BE2C (cell line): ENCODE measurements at regions not wholly inside any gene's neighbourhood (a gene's known extent, or its start where the extent isn't known, plus 50 kb on each side); places are given as distances from the start of the nearest gene placed in this dataset.
"Not testable (repeated sequence)": the region's sequence is repeated elsewhere in the genome, so short reads cannot be mapped to it uniquely, and the experiment has no call there.

Experiments used
- DNase-seq: peaks from one replicate; pipeline ENCODE4 v3.0.0-alpha.2; 2020
- H3K27me3 ChIP-seq: fragments of 250-450 bp; sonication (Bioruptor Pico); 2 replicates; pipeline ENCODE4 v1.5.1; 2020; ENCODE audit warnings: mild to moderate bottlenecking
- H3K36me3 ChIP-seq: fragments of 250-450 bp; sonication (Bioruptor Pico); 2 replicates; pipeline ENCODE4 v1.5.1; 2020; ENCODE audit warnings: mild to moderate bottlenecking
- H3K4me1 ChIP-seq: fragments of 250-450 bp; sonication (Bioruptor Pico); 2 replicates; pipeline ENCODE4 v1.5.1; 2020
- H3K4me3 ChIP-seq: 2 replicates; pipeline ENCODE4 v1.5.1; 2011; ENCODE audit warnings: low read depth, low read length
- H3K9me3 ChIP-seq: fragments of 250-450 bp; sonication (Bioruptor Pico); 2 replicates; pipeline ENCODE4 v1.5.1; 2020
- CTCF ChIP-seq: IDR thresholded peaks from 2 replicates; pipeline ENCODE4 v1.5.1; 2012; ENCODE audit warnings: mild to moderate bottlenecking, low read depth, low read length

DNA sequence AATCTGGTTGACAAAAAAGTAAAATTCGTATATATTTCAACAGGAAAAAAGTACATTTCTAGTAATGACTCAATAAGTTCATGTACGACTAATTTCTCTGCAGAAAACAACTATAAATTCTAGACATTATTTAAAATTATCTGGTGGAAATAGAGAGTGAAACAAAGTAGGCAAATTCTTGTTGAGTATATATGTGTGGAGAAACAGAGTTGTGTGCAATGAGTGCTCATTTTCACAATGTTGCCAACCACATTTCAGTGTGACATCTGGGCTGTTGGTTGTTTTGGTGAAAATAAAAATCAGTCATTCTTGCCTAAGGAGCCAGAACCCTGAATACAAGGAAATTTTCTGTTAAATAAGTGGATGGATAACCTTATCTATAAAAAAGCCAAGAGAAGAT lies 372.0 kb upstream of the NDST4 start:
- no peak for TF ChIP-seq CTCF
- no peak overlapping the region for H3K4me3 ChIP-seq
- no peaks in the 10 kb centered on the region for H3K9me3 ChIP-seq
- DNase-seq: no peak
- H3K36me3 ChIP-seq: no peaks in the 10 kb centered on the region
- no peaks in the 10 kb centered on the region for H3K4me1 ChIP-seq
- H3K27me3 ChIP-seq: no peaks in the 10 kb centered on the region

GRCh38 chr4:115484479-115484878 lies 371.1 kb upstream of the NDST4 start:
- TF ChIP-seq CTCF: no peak
- H3K9me3 ChIP-seq: no peaks in the 10 kb centered on the region
- no peak overlapping the region for H3K4me3 ChIP-seq
- no peaks in the 10 kb centered on the region for H3K4me1 ChIP-seq
- DNase-seq: no peak
- no peaks in the 10 kb centered on the region for H3K27me3 ChIP-seq
- H3K36me3 ChIP-seq: no peaks in the 10 kb centered on the region

GRCh38 chr4:115470763-115471162 lies 357.3 kb upstream of the NDST4 start:
- no peaks in the 10 kb centered on the region for H3K36me3 ChIP-seq
- DNase-seq: no peak
- no peaks in the 10 kb centered on the region for H3K27me3 ChIP-seq
- no peak for TF ChIP-seq CTCF
- H3K9me3 ChIP-seq: no peaks in the 10 kb centered on the region
- H3K4me3 ChIP-seq: no peak overlapping the region
- H3K4me1 ChIP-seq: no peaks in the 10 kb centered on the region

DNA sequence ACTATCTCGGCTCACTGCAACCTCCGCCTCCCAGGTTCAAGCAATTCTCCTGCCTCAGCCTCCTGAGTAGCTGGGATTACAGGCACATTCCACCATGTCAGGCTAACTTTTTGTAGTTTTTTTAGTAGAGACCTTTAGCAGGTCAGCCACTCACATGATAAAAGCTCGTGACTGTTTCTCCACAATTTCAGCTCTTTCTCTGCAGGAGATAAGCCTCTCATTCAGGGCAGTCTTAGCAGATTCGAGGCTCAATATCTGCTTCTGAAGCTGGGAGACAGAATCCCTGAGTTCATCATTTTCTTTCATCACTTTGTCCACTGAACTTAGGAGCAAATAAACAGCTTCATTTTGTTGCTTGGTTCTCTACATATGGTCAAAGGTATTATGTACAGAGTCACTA lies 345.9 kb upstream of the NDST4 start:
- H3K4me3 ChIP-seq: not testable (repeated sequence)

GRCh38 chr4:115456231-115456630 lies 342.8 kb upstream of the NDST4 start:
- no peak for DNase-seq
- H3K36me3 ChIP-seq: no peaks in the 10 kb centered on the region
- no peak overlapping the region for H3K4me3 ChIP-seq
- no peaks in the 10 kb centered on the region for H3K9me3 ChIP-seq
- TF ChIP-seq CTCF: no peak
- no peaks in the 10 kb centered on the region for H3K4me1 ChIP-seq
- no peaks in the 10 kb centered on the region for H3K27me3 ChIP-seq

More for the DNA sequence above, 345.9 kb upstream of the NDST4 start:
- DNase-seq, H3K27me3 ChIP-seq, H3K36me3 ChIP-seq, H3K4me1 ChIP-seq, H3K9me3 ChIP-seq: not testable (repeated sequence)

DNA sequence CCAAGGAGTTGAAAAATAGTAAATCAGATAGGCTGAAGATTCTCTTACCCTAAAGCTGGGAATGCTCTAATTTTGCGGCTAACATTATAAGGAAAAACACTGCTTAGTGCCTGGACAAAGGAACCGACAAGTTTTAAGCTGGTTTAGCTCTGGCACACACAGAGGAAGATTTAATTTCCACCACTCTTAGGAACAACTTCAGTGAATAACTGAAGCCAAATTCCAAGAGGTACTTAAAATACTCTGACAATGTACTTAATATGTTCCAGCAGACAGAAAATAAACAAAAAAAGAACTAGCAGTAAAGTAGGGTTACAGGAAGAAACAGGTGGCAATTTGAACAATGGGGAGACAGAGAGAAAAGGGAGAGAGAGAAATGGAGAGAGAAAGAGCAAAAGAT lies 340.8 kb upstream of the NDST4 start:
- TF ChIP-seq CTCF: no peak
- no peak overlapping the region for H3K4me3 ChIP-seq
- no peaks in the 10 kb centered on the region for H3K36me3 ChIP-seq

GRCh38 chr4:115453416-115453815 lies 340.0 kb upstream of the NDST4 start:
- DNase-seq: no peak
- Histone ChIP-seq H3K27me3 (no peaks in the 10 kb centered on the region), H3K9me3 (no peaks in the 10 kb centered on the region), H3K4me1 (no peaks in the 10 kb centered on the region), H3K4me3 (no peak overlapping the region), H3K36me3 (no peaks in the 10 kb centered on the region)
- no peak for TF ChIP-seq CTCF

More for the DNA sequence above, 340.8 kb upstream of the NDST4 start:
- Histone ChIP-seq H3K4me1 (no peaks in the 10 kb centered on the region), H3K9me3 (no peaks in the 10 kb centered on the region), H3K27me3 (no peaks in the 10 kb centered on the region)
- DNase-seq: no peak

- not testable (repeated sequence) for H3K9me3 ChIP-seq, H3K27me3 ChIP-seq, H3K4me1 ChIP-seq, H3K36me3 ChIP-seq, DNase-seq, H3K4me3 ChIP-seq
Observed at GRCh38 chr4:115452229-115452628, 338.8 kb upstream of the NDST4 start.
